ENCODE measurements at regions not wholly inside any gene's neighbourhood (a gene's known extent, or its start where the extent isn't known, plus 50 kb on each side); places are given as distances from the start of the nearest gene placed in this dataset.
"Not testable (repeated sequence)": the region's sequence is repeated elsewhere in the genome, so short reads cannot be mapped to it uniquely, and the experiment has no call there.

GRCh38 chr6:69542494-69542893, 254.3 kb downstream of the LMBRD1 start:
- intact Hi-C loops (cut with DNase I) = no loop called here
- ATAC-seq = no peak
- TF ChIP-seq, protein P1, sequence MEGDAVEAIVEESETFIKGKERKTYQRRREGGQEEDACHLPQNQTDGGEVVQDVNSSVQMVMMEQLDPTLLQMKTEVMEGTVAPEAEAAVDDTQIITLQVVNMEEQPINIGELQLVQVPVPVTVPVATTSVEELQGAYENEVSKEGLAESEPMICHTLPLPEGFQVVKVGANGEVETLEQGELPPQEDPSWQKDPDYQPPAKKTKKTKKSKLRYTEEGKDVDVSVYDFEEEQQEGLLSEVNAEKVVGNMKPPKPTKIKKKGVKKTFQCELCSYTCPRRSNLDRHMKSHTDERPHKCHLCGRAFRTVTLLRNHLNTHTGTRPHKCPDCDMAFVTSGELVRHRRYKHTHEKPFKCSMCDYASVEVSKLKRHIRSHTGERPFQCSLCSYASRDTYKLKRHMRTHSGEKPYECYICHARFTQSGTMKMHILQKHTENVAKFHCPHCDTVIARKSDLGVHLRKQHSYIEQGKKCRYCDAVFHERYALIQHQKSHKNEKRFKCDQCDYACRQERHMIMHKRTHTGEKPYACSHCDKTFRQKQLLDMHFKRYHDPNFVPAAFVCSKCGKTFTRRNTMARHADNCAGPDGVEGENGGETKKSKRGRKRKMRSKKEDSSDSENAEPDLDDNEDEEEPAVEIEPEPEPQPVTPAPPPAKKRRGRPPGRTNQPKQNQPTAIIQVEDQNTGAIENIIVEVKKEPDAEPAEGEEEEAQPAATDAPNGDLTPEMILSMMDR (IDR thresholded peaks at IDR 0.05) = no peak
- H3K4me3 ChIP-seq = no peak overlapping the region
- no peaks in the 10 kb centered on the region for H3K9me3 ChIP-seq
- no peaks in the 10 kb centered on the region for H3K36me3 ChIP-seq
- H3K27me3 ChIP-seq = no peaks in the 10 kb centered on the region
- no peaks in the 10 kb centered on the region for H3K4me1 ChIP-seq
- no peak overlapping the region for H3K27ac ChIP-seq
- no peak for DNase-seq

GRCh38 chr6:69527921-69528476, 268.8 kb downstream of the LMBRD1 start:
- Histone ChIP-seq H3K27ac (no peak overlapping the region), H3K4me3 (no peak overlapping the region), H3K9me3 (no peaks in the 10 kb centered on the region), H3K4me1 (no peaks in the 10 kb centered on the region), H3K27me3 (no peaks in the 10 kb centered on the region), H3K36me3 (no peaks in the 10 kb centered on the region)
- DNase-seq = no peak
- ATAC-seq = no peak
- intact Hi-C loops (cut with DNase I) = no loop called here
- TF ChIP-seq, protein P1 (IDR thresholded peaks at IDR 0.05) = no peak

- H3K36me3 ChIP-seq; H3K4me1 ChIP-seq; H3K4me3 ChIP-seq; intact Hi-C loops (cut with DNase I); H3K27ac ChIP-seq; H3K9me3 ChIP-seq; H3K27me3 ChIP-seq; ATAC-seq; DNase-seq: not testable (repeated sequence)
Measured at GRCh38 chr6:69515480-69515879, 281.3 kb downstream of the LMBRD1 start.

DNA sequence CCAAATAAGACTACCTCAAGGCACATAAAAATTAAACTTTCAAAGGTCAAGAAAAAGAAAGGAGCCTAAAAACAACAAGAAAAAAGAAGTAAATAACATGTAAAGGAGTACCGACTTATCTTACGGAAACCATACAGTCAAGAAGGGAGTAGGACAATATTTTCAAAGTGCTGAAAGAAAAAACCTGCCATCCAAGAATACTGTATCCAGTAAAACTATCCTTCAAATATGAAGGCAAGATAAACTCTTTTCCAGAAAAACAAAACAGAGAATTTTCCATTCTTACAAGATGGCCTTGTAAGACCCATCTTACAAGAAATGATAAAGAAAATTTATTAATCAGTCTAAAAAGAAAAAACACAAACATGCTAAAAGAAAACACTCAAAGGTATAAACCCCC, 302.2 kb downstream of the LMBRD1 start:
- TF ChIP-seq, protein P1 (IDR thresholded peaks at IDR 0.05) = no peak
- Histone ChIP-seq H3K4me1 (no peaks in the 10 kb centered on the region), H3K9me3 (no peaks in the 10 kb centered on the region), H3K27me3 (no peaks in the 10 kb centered on the region), H3K27ac (no peak overlapping the region), H3K4me3 (no peak overlapping the region), H3K36me3 (no peaks in the 10 kb centered on the region)
- DNase-seq = no peak
- intact Hi-C loops (cut with DNase I) = no loop called here
- no peak for ATAC-seq

- H3K4me1 ChIP-seq = no peaks in the 10 kb centered on the region
- intact Hi-C loops (cut with DNase I) = no loop called here
- no peak for DNase-seq
- no peak overlapping the region for H3K4me3 ChIP-seq
- no peaks in the 10 kb centered on the region for H3K36me3 ChIP-seq
- H3K27ac ChIP-seq = no peak overlapping the region
- no peaks in the 10 kb centered on the region for H3K9me3 ChIP-seq
- TF ChIP-seq, protein P1 (IDR thresholded peaks at IDR 0.05) = no peak
- H3K27me3 ChIP-seq = no peaks in the 10 kb centered on the region
- ATAC-seq = no peak
Measured at GRCh38 chr6:69489970-69490369, 306.8 kb downstream of the LMBRD1 start.

- ATAC-seq (no peak), DNase-seq (no peak)
- no peak overlapping the region for H3K4me3 ChIP-seq
- TF ChIP-seq, protein P1 (IDR thresholded peaks at IDR 0.05) = no peak
- H3K4me1 ChIP-seq = no peaks in the 10 kb centered on the region
- no peak overlapping the region for H3K27ac ChIP-seq
- no peaks in the 10 kb centered on the region for H3K36me3 ChIP-seq
- no peaks in the 10 kb centered on the region for H3K27me3 ChIP-seq
- intact Hi-C loops (cut with DNase I) = no loop called here
- H3K9me3 ChIP-seq = no peaks in the 10 kb centered on the region
Measured at GRCh38 chr6:69487688-69488087, 309.1 kb downstream of the LMBRD1 start.
